ENCODE measurements at regions not wholly inside any gene's neighbourhood (a gene's known extent, or its start where the extent isn't known, plus 50 kb on each side); places are given as distances from the start of the nearest gene placed in this dataset.

DNA sequence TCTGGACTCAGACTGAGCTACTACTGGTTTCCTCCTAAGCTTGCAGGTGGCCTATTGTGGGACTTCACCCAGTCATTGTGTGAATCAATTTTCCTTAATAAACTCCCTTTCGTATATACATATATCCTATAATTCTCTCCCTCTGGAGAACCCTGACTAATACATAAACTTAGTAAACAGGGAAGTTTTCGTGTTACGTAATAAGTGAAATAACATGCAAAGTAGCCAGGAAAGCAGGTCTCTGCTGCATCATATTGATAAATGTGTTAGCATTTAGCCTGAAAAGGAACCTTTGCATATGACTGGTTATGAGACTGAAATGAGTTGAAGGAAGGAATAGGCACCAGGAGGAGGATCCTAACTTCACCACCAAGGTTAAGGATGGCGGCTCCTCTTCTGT is 527.2 kb upstream of the FAM98A start:
- intact Hi-C loops (cut with micrococcal nuclease; ENCODE audit: unreplicated experiment): no loop called here
- Histone ChIP-seq H3K36me3 (ENCODE audit: control insufficient read depth, insufficient read depth, low read length) (no peaks in the 10 kb centered on the region), H3K4me3 (ENCODE audit: low read depth, low read length) (no peak overlapping the region), H3K27me3 (replicated peaks; ENCODE audit: control insufficient read depth, insufficient read depth, low read length) (no peaks in the 10 kb centered on the region; the same call in 1 of the 2 replicates), H3K9me3 (no peaks in the 10 kb centered on the region; the same call in 1 of the 2 replicates), H3K4me1 (no peaks in the 10 kb centered on the region)
- Mint-ChIP-seq H3K4me3 (ENCODE audit: unreplicated experiment) (no peak overlapping the region), H3K27ac (ENCODE audit: unreplicated experiment) (no peak overlapping the region), H3K36me3 (ENCODE audit: insufficient read depth, unreplicated experiment) (no peaks in the 10 kb centered on the region), H3K27me3 (ENCODE audit: insufficient read depth, unreplicated experiment) (peaks cover 3% of the 10 kb centered on the region), H3K9me3 (ENCODE audit: unreplicated experiment) (peaks cover 10% of the 10 kb centered on the region), H3K4me1 (ENCODE audit: low read depth, unreplicated experiment) (no peaks in the 10 kb centered on the region)
- ChIA-PET POLR2A (no interaction called here), CTCF (no interaction called here)
- no peak for DNase-seq
- TF ChIP-seq, protein P1, sequence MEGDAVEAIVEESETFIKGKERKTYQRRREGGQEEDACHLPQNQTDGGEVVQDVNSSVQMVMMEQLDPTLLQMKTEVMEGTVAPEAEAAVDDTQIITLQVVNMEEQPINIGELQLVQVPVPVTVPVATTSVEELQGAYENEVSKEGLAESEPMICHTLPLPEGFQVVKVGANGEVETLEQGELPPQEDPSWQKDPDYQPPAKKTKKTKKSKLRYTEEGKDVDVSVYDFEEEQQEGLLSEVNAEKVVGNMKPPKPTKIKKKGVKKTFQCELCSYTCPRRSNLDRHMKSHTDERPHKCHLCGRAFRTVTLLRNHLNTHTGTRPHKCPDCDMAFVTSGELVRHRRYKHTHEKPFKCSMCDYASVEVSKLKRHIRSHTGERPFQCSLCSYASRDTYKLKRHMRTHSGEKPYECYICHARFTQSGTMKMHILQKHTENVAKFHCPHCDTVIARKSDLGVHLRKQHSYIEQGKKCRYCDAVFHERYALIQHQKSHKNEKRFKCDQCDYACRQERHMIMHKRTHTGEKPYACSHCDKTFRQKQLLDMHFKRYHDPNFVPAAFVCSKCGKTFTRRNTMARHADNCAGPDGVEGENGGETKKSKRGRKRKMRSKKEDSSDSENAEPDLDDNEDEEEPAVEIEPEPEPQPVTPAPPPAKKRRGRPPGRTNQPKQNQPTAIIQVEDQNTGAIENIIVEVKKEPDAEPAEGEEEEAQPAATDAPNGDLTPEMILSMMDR (IDR thresholded peaks at IDR 0.05; ENCODE audit: insufficient read depth in 1 of 2, low read depth in 1 of 2, low read length in 1 of 2, severe bottlenecking in 1 of 2, unreplicated experiment in 1 of 2): no peak
- no TSS peak for BruUV-seq (replicated peaks)

DNA sequence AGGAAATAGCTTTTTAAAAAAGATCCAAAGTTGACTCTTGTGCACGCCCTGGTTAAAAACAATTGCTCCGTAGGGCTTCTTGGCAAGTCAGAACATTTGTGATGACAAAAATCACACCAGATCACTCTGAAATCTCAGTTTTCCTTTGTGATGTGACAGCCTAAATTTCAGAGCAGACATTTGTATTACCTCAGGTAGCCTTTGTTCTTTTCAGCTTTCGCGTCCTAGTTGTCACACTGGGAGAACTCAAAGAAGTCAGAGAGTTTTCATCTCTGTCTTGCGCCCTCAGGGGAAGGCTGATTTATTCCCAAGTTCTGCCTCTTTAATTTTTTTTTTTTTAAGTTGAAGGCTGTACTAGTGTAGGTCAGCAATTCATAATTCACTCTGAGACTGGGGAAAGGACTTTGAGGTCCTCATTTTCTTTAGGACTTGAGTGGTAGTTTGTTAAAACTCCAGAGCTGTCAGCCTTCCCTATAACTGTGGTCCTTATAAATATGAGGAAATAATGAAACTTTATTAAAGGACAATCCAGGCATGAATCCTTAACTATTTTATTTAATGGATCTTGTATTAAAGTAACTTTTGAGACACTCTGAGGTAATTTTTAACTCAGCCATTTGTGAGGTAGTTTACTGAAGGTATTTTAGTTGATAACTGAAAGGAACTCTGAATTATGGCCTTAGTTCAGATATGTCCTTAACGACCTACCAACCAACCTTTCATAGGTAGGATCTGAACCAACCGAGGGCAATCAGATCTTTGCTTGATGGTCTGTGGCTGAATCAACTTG is 525.1 kb upstream of the FAM98A start:
- CTCF ChIA-PET: no interaction called here
- TF ChIP-seq, protein P1 (IDR thresholded peaks at IDR 0.05; ENCODE audit: insufficient read depth in 1 of 2, low read depth in 1 of 2, low read length in 1 of 2, severe bottlenecking in 1 of 2, unreplicated experiment in 1 of 2): no peak
- Histone ChIP-seq H3K4me1 (no peaks in the 10 kb centered on the region), H3K27me3 (replicated peaks; ENCODE audit: control insufficient read depth, insufficient read depth, low read length) (no peaks in the 10 kb centered on the region; the same call in 1 of the 2 replicates), H3K4me3 (ENCODE audit: low read depth, low read length) (no peak overlapping the region), H3K36me3 (ENCODE audit: control insufficient read depth, insufficient read depth, low read length) (no peaks in the 10 kb centered on the region), H3K9me3 (no peaks in the 10 kb centered on the region)
- no TSS peak for BruUV-seq (replicated peaks)
- H3K36me3 Mint-ChIP-seq (ENCODE audit: insufficient read depth, unreplicated experiment): no peaks in the 10 kb centered on the region
- H3K27me3 Mint-ChIP-seq (ENCODE audit: insufficient read depth, unreplicated experiment): peaks cover 3% of the 10 kb centered on the region
- no peaks in the 10 kb centered on the region for H3K4me1 Mint-ChIP-seq (ENCODE audit: low read depth, unreplicated experiment)
- DNase-seq: no peak
- H3K27ac Mint-ChIP-seq (ENCODE audit: unreplicated experiment): no peak overlapping the region
- POLR2A ChIA-PET: no interaction called here
- H3K9me3 Mint-ChIP-seq (ENCODE audit: unreplicated experiment): peaks cover 10% of the 10 kb centered on the region
- H3K4me3 Mint-ChIP-seq (ENCODE audit: unreplicated experiment): no peak overlapping the region
- intact Hi-C loops (cut with micrococcal nuclease; ENCODE audit: unreplicated experiment): no loop called here

DNA sequence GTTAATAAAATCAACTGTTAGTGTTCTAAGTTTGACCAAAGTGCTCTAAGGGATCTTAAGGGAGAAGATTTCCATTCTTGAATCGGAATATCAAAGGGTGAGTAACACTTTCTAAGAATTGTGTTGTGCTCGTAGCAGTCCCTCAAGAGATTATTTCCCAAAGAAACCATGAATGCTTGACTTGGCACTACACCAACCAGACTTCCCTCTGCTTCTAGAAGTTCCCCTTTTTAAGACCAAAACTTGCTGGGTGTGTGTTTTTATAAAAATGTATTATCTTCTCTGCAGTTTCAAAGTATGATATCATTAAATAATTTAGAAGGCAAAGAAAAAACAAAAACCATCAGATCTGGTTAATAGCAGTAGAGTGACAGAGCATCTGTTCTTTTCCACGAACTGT is 522.0 kb upstream of the FAM98A start:
- Mint-ChIP-seq H3K4me3 (ENCODE audit: unreplicated experiment) (no peak overlapping the region), H3K36me3 (ENCODE audit: insufficient read depth, unreplicated experiment) (no peaks in the 10 kb centered on the region), H3K27me3 (ENCODE audit: insufficient read depth, unreplicated experiment) (peaks cover 3% of the 10 kb centered on the region), H3K9me3 (ENCODE audit: unreplicated experiment) (no peaks in the 10 kb centered on the region), H3K27ac (ENCODE audit: unreplicated experiment) (no peak overlapping the region), H3K4me1 (ENCODE audit: low read depth, unreplicated experiment) (no peaks in the 10 kb centered on the region)
- no peak for DNase-seq
- Histone ChIP-seq H3K27me3 (replicated peaks; ENCODE audit: control insufficient read depth, insufficient read depth, low read length) (no peaks in the 10 kb centered on the region; the same call in 1 of the 2 replicates), H3K4me1 (no peaks in the 10 kb centered on the region), H3K4me3 (ENCODE audit: low read depth, low read length) (no peak overlapping the region), H3K36me3 (ENCODE audit: control insufficient read depth, insufficient read depth, low read length) (no peaks in the 10 kb centered on the region), H3K9me3 (no peaks in the 10 kb centered on the region)
- ChIA-PET CTCF (no interaction called here), POLR2A (no interaction called here)
- TF ChIP-seq, protein P1 (IDR thresholded peaks at IDR 0.05; ENCODE audit: insufficient read depth in 1 of 2, low read depth in 1 of 2, low read length in 1 of 2, severe bottlenecking in 1 of 2, unreplicated experiment in 1 of 2): no peak
- intact Hi-C loops (cut with micrococcal nuclease; ENCODE audit: unreplicated experiment): no loop called here
- BruUV-seq (replicated peaks): no TSS peak

Data from Caco-2 (cell line).